NT2/D1 (cell line): ENCODE measurements at regions not wholly inside any gene's neighbourhood (a gene's known extent, or its start where the extent isn't known, plus 50 kb on each side); places are given as distances from the start of the nearest gene placed in this dataset.

Source experiments
- DNase-seq: peaks from one replicate; pipeline ENCODE4 v3.0.0-alpha.2; 2011; ENCODE audit warnings: low read depth, low spot score
- H3K27me3 ChIP-seq: 2 replicates; pipeline ENCODE4 v1.6.0; 2011; ENCODE audit warnings: mild to moderate bottlenecking; ENCODE audit not compliant: insufficient read length, insufficient read depth
- H3K36me3 ChIP-seq: 2 replicates; pipeline ENCODE4 v1.6.1; 2011; ENCODE audit warnings: mild to moderate bottlenecking, low read length, mixed read lengths; ENCODE audit not compliant: insufficient read depth, insufficient read length
- H3K4me1 ChIP-seq: 2 replicates; pipeline ENCODE4 v1.5.1; 2011; ENCODE audit not compliant: insufficient read depth, insufficient read length
- H3K4me3 ChIP-seq: 2 replicates; pipeline ENCODE4 v1.5.1; 2011; ENCODE audit warnings: low read depth; ENCODE audit not compliant: insufficient read length
- H3K9ac ChIP-seq: 2 replicates; pipeline ENCODE4 v1.6.0; 2011; ENCODE audit warnings: low read depth; ENCODE audit not compliant: insufficient read length
- H3K9me3 ChIP-seq: 2 replicates; pipeline ENCODE4 v1.5.1; 2011; ENCODE audit warnings: mild to moderate bottlenecking, low read length; ENCODE audit not compliant: insufficient read depth
- SUZ12 ChIP-seq: IDR thresholded peaks from 2 replicates; pipeline ENCODE4 v1.6.1; 2011; ENCODE audit not compliant: insufficient read length, insufficient read depth; ENCODE audit errors: extremely low read depth
- YY1 ChIP-seq: IDR thresholded peaks from 2 replicates; pipeline ENCODE4 v1.6.1; 2011; ENCODE audit not compliant: insufficient read length, insufficient read depth
- ZNF274 ChIP-seq: IDR thresholded peaks from 2 replicates; pipeline ENCODE4 v1.6.1; 2011; ENCODE audit warnings: mild to moderate bottlenecking, low read depth, low read length

GRCh38 chr13:22168437-22169190, 497.7 kb downstream of the FGF9 start:
- H3K27me3 ChIP-seq = no peaks in the 10 kb centered on the region
- no peaks in the 10 kb centered on the region for H3K9me3 ChIP-seq
- TF ChIP-seq SUZ12 (no peak), ZNF274 (no peak), YY1 (no peak)
- no peak for DNase-seq
- no peak overlapping the region for H3K4me3 ChIP-seq
- H3K4me1 ChIP-seq = no peaks in the 10 kb centered on the region
- no peak overlapping the region for H3K9ac ChIP-seq
- H3K36me3 ChIP-seq = no peaks in the 10 kb centered on the region

- Histone ChIP-seq H3K9ac (no peak overlapping the region), H3K4me3 (no peak overlapping the region), H3K36me3 (no peaks in the 10 kb centered on the region), H3K27me3 (no peaks in the 10 kb centered on the region), H3K9me3 (no peaks in the 10 kb centered on the region), H3K4me1 (no peaks in the 10 kb centered on the region)
- no peak for DNase-seq
- TF ChIP-seq YY1 (no peak), SUZ12 (no peak), ZNF274 (no peak)
Observed at GRCh38 chr13:22169473-22169872, 498.6 kb downstream of the FGF9 start.

DNA sequence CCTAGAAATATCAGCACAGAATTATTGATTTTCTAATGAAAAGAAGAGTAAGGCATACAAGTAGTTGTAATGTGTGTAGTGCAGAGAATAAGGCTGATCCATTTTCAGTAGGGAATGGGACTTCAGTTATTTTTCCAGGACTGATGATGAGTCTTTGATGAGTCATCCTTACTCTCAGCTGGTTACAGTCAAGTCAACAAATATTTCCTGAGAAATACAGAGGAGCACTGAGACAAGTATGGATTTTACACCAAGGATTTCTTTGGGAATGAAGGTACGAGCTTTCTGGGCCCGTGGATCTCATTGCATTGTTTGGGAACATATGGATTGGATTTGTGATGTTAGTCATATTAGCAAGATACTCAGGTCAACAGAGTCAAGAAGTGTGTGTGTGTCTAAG, 502.7 kb downstream of the FGF9 start:
- Histone ChIP-seq H3K4me3 (no peak overlapping the region), H3K9me3 (0 out of 2 replicates have a peak, but pooled peaks cover under 1% of the 10 kb centered on the region), H3K9ac (no peak overlapping the region), H3K27me3 (no peaks in the 10 kb centered on the region), H3K4me1 (no peaks in the 10 kb centered on the region), H3K36me3 (no peaks in the 10 kb centered on the region)
- no peak for DNase-seq
- TF ChIP-seq YY1 (no peak), ZNF274 (no peak), SUZ12 (no peak)

GRCh38 chr13:22175241-22175640, 504.4 kb downstream of the FGF9 start:
- no peak for DNase-seq
- Histone ChIP-seq H3K4me3 (no peak overlapping the region), H3K27me3 (no peaks in the 10 kb centered on the region), H3K9ac (no peak overlapping the region), H3K36me3 (no peaks in the 10 kb centered on the region), H3K4me1 (no peaks in the 10 kb centered on the region), H3K9me3 (peaks cover 12% of the 10 kb centered on the region; the same call in 1 of the 2 replicates)
- TF ChIP-seq ZNF274 (no peak), YY1 (no peak), SUZ12 (no peak)

DNA sequence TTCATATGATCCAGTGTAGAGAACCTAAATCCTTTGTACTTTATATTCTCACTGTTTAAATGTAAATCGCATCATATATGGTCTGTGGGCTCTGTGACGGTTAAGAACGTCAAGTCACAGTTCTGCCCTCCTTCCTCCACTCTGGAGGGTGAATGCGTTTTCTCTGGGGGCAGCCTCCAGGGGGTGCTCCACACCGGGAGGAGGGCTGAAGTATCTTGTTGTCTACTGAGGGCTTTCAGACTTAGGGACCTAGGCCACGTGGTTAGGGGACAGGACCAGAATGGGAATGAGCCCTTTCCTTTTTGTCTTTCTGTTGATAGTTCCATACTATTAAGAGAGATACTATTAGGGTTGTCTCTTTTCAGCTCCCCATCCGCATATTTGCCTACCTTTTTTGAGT, 504.9 kb downstream of the FGF9 start:
- no peaks in the 10 kb centered on the region for H3K27me3 ChIP-seq
- H3K36me3 ChIP-seq = no peaks in the 10 kb centered on the region
- H3K9ac ChIP-seq = no peak overlapping the region
- no peaks in the 10 kb centered on the region for H3K4me1 ChIP-seq
- DNase-seq = no peak
- no peak overlapping the region for H3K4me3 ChIP-seq
- TF ChIP-seq YY1 = no peak
- no peak for TF ChIP-seq SUZ12
- TF ChIP-seq ZNF274 = no peak
- H3K9me3 ChIP-seq = peaks cover 12% of the 10 kb centered on the region; the same call in 1 of the 2 replicates

GRCh38 chr13:22176968-22177520, 506.2 kb downstream of the FGF9 start:
- Histone ChIP-seq H3K9me3 (peaks cover 12% of the 10 kb centered on the region; the same call in 1 of the 2 replicates), H3K9ac (no peak overlapping the region), H3K27me3 (no peaks in the 10 kb centered on the region), H3K4me1 (no peaks in the 10 kb centered on the region), H3K4me3 (no peak overlapping the region), H3K36me3 (no peaks in the 10 kb centered on the region)
- TF ChIP-seq ZNF274 = no peak
- no peak for TF ChIP-seq YY1
- TF ChIP-seq SUZ12 = no peak
- no peak for DNase-seq

GRCh38 chr13:22178878-22179277, 508.0 kb downstream of the FGF9 start:
- TF ChIP-seq SUZ12 (no peak), YY1 (no peak), ZNF274 (no peak)
- no peak for DNase-seq
- no peaks in the 10 kb centered on the region for H3K36me3 ChIP-seq
- H3K4me3 ChIP-seq = no peak overlapping the region
- H3K4me1 ChIP-seq = no peaks in the 10 kb centered on the region
- H3K27me3 ChIP-seq = no peaks in the 10 kb centered on the region
- peaks cover 12% of the 10 kb centered on the region; the same call in 1 of the 2 replicates for H3K9me3 ChIP-seq
- no peak overlapping the region for H3K9ac ChIP-seq
